Cardiac fibroblast (primary cell): ENCODE measurements at regions not wholly inside any gene's neighbourhood (a gene's known extent, or its start where the extent isn't known, plus 50 kb on each side); places are given as distances from the start of the nearest gene placed in this dataset.
"Not testable (repeated sequence)": the region's sequence is repeated elsewhere in the genome, so short reads cannot be mapped to it uniquely, and the experiment has no call there.

Experiments used
- DNase-seq, 2 donors: peaks; one replicate each; pipeline versions ENCODE4 v3.0.0 to v3.0.0-alpha.2; 2010; ENCODE audit warnings: low read depth in 2 of 2
- H3K4me3 ChIP-seq, 2 donors: replicated peaks in 1 of 2; 1 replicate in 1 of 2; 2 replicates in 1 of 2; pipeline ENCODE4 v1.5.1; 2011; ENCODE audit warnings: low read depth in 2 of 2, low read length in 2 of 2, mild to moderate bottlenecking in 2 of 2, moderate library complexity in 1 of 2

GRCh38 chr2:90295036-90295750, 1603.7 kb downstream of the RPIA start:
- H3K4me3 ChIP-seq, DNase-seq: not testable (repeated sequence)

- H3K4me3 ChIP-seq, DNase-seq: not testable (repeated sequence)
These were observed 1605.0 kb downstream of the RPIA start for GRCh38 chr2:90296484-90296777.

GRCh38 chr2:90297701-90298100, 1606.2 kb downstream of the RPIA start:
- DNase-seq, H3K4me3 ChIP-seq: not testable (repeated sequence)

- H3K4me3 ChIP-seq: not testable (repeated sequence)
These were observed 1606.8 kb downstream of the RPIA start for GRCh38 chr2:90298126-90298755.

GRCh38 chr2:90298983-90299382, 1607.5 kb downstream of the RPIA start:
- H3K4me3 ChIP-seq, DNase-seq: not testable (repeated sequence)

More at GRCh38 chr2:90298126-90298755, 1606.8 kb downstream of the RPIA start:
- DNase-seq: not testable (repeated sequence)

- not testable (repeated sequence) for H3K4me3 ChIP-seq, DNase-seq
These were observed 1631.5 kb downstream of the RPIA start for GRCh38 chr2:90322982-90323381.

- DNase-seq: peak in 1 of 2 donors; percentile 0
These were observed 1632.4 kb downstream of the RPIA start for GRCh38 chr2:90323612-90324558.

GRCh38 chr2:90324672-90325071, 1633.2 kb downstream of the RPIA start:
- H3K4me3 ChIP-seq, DNase-seq: not testable (repeated sequence)

More at GRCh38 chr2:90323612-90324558, 1632.4 kb downstream of the RPIA start:
- peak overlapping the region; percentile 35 to 40 for H3K4me3 ChIP-seq

- H3K4me3 ChIP-seq, DNase-seq: not testable (repeated sequence)
These were observed 1634.4 kb downstream of the RPIA start for GRCh38 chr2:90325796-90326353.

GRCh38 chr2:90355546-90355945, 1664.1 kb downstream of the RPIA start:
- DNase-seq, H3K4me3 ChIP-seq: not testable (repeated sequence)

- not testable (repeated sequence) for H3K4me3 ChIP-seq, DNase-seq
These were observed 1667.9 kb downstream of the RPIA start for GRCh38 chr2:90359344-90359743.

GRCh38 chr2:90359887-90360730, 1668.6 kb downstream of the RPIA start:
- not testable (repeated sequence) for H3K4me3 ChIP-seq, DNase-seq

GRCh38 chr2:90360731-90361035, 1669.2 kb downstream of the RPIA start:
- peak overlapping the region in 1 of 2 donors; percentile 21 for H3K4me3 ChIP-seq
- not testable (repeated sequence) for DNase-seq
